Mammary epithelial cell (primary cell): ENCODE measurements at regions not wholly inside any gene's neighbourhood (a gene's known extent, or its start where the extent isn't known, plus 50 kb on each side); places are given as distances from the start of the nearest gene placed in this dataset.

Experiments used
- CTCF ChIP-seq, 2 donors: IDR thresholded peaks in 1 of 2; conservative IDR thresholded peaks in 1 of 2; 2 replicates each; pipeline ENCODE4 v1.5.1; 2011 to 2012; ENCODE audit warnings: inconsistent platforms in 2 of 2, low read length in 2 of 2, mild to moderate bottlenecking in 2 of 2, control low read depth in 1 of 2, low read depth in 1 of 2; ENCODE audit not compliant: insufficient read depth in 1 of 2; ENCODE audit errors: extremely low read depth in 1 of 2
- EZH2 ChIP-seq: IDR thresholded peaks from 2 replicates; pipeline ENCODE4 v1.6.1; 2012; ENCODE audit warnings: low read length, inconsistent platforms, borderline replicate concordance

- TF ChIP-seq CTCF (conservative IDR thresholded peaks at IDR 0.05 in 1 of 2, IDR thresholded peaks at IDR 0.05 in 1 of 2; ENCODE audit: extremely low read depth in 1 of 2, insufficient read depth in 1 of 2, low read depth in 1 of 2, low read length in 2 of 2) (no peak), EZH2 (no peak)
Observed at GRCh38 chr3:178947738-178948137, 123.9 kb downstream of the ZMAT3 start.
